SK-N-SH treated with all-trans-retinoic acid at 6 μM for 48 hours (cell line): ENCODE measurements at regions not wholly inside any gene's neighbourhood (a gene's known extent, or its start where the extent isn't known, plus 50 kb on each side); places are given as distances from the start of the nearest gene placed in this dataset.

ENCODE experiments used
- ATAC-seq: fragments of 200-7000 bp; cut with Tn5 transposase; 3 replicates; pipeline ENCODE4 v1.9.1; 2020; ENCODE audit warnings: mild to moderate bottlenecking, moderate library complexity
- ARNTL ChIP-seq: fragments of 450-650 bp; formaldehyde crosslinking; IDR thresholded peaks from 2 replicates; pipeline ENCODE4 v1.5.0; 2020; ENCODE audit warnings: low read depth, mild to moderate bottlenecking, moderate library complexity, borderline replicate concordance
- BACH2 ChIP-seq: fragments of 250-450 bp; sonication (Bioruptor Pico); IDR thresholded peaks from 2 replicates; pipeline ENCODE4 v1.9.0; 2021; ENCODE audit warnings: mild to moderate bottlenecking, borderline replicate concordance
- CSDC2 ChIP-seq: fragments of 250-450 bp; sonication (Bioruptor Pico); IDR thresholded peaks from 2 replicates; pipeline ENCODE4 v1.5.0; 2020; ENCODE audit warnings: mild to moderate bottlenecking, moderate library complexity
- ESRRG ChIP-seq: fragments of 250-450 bp; sonication (Bioruptor Pico); IDR thresholded peaks from 2 replicates; pipeline ENCODE4 v1.6.1; 2021; ENCODE audit warnings: mild to moderate bottlenecking
- GLIS3 ChIP-seq: fragments of 250-450 bp; sonication (Bioruptor Pico); IDR thresholded peaks from 2 replicates; pipeline ENCODE4 v1.5.0; 2020; ENCODE audit warnings: mild to moderate bottlenecking, moderate library complexity
- OSR1 ChIP-seq: fragments of 250-450 bp; sonication (Bioruptor Pico); IDR thresholded peaks from 2 replicates; pipeline ENCODE4 v1.8.0; 2022; ENCODE audit warnings: moderate library complexity, mild to moderate bottlenecking, inconsistent platforms
- PPARA ChIP-seq: fragments of 250-450 bp; sonication (Bioruptor Pico); IDR thresholded peaks from 2 replicates; pipeline ENCODE4 v1.5.0; 2020; ENCODE audit warnings: mild to moderate bottlenecking, borderline replicate concordance
- RARB ChIP-seq: fragments of 250-450 bp; sonication (Bioruptor Pico); IDR thresholded peaks from 2 replicates; pipeline ENCODE4 v1.8.0; 2021; ENCODE audit warnings: mild to moderate bottlenecking, moderate library complexity
- SNAI2 ChIP-seq: fragments of 250-450 bp; sonication (Bioruptor Pico); IDR thresholded peaks from 2 replicates; pipeline ENCODE4 v1.5.0; 2020; ENCODE audit warnings: mild to moderate bottlenecking, moderate library complexity
- TCF4 ChIP-seq: fragments of 250-450 bp; sonication (Bioruptor Pico); IDR thresholded peaks from 2 replicates; pipeline ENCODE4 v1.8.0; 2021; ENCODE audit warnings: mild to moderate bottlenecking, moderate library complexity, borderline replicate concordance
- ZC3H10 ChIP-seq: fragments of 250-450 bp; sonication (Bioruptor Pico); IDR thresholded peaks from 2 replicates; pipeline ENCODE4 v1.5.1; 2021; ENCODE audit warnings: mild to moderate bottlenecking, moderate library complexity
- ZFP3 ChIP-seq: fragments of 250-450 bp; sonication (Bioruptor Pico); IDR thresholded peaks from 2 replicates; pipeline ENCODE4 v1.5.0; 2020; ENCODE audit warnings: mild to moderate bottlenecking, moderate library complexity
- ZFP30 ChIP-seq: fragments of 450-650 bp; formaldehyde crosslinking; IDR thresholded peaks from 2 replicates; pipeline ENCODE4 v1.5.0; 2022; ENCODE audit warnings: mild to moderate bottlenecking, moderate library complexity
- ZNF565 ChIP-seq: fragments of 450-650 bp; formaldehyde crosslinking; conservative IDR thresholded peaks from 2 replicates; pipeline ENCODE4 v1.5.0; 2020; ENCODE audit warnings: low read depth, mild to moderate bottlenecking, moderate library complexity
- ZNF70 ChIP-seq: fragments of 450-650 bp; formaldehyde crosslinking; IDR thresholded peaks from 2 replicates; pipeline ENCODE4 v1.5.0; 2020; ENCODE audit warnings: mild to moderate bottlenecking, moderate library complexity
- ZNF8 ChIP-seq: fragments of 450-650 bp; formaldehyde crosslinking; IDR thresholded peaks from 2 replicates; pipeline ENCODE4 v1.5.0; 2020; ENCODE audit warnings: mild to moderate bottlenecking, moderate library complexity
- TF ChIP-seq, protein P1 (sequence below): fragments of 250-450 bp; sonication (Bioruptor Pico); IDR thresholded peaks from 2 replicates; pipeline ENCODE4 v1.8.0; 2021; ENCODE audit warnings: low read depth, mild to moderate bottlenecking, moderate library complexity, borderline replicate concordance
- TF ChIP-seq, protein P2 (sequence below): fragments of 250-450 bp; sonication (Bioruptor Pico); IDR thresholded peaks from 2 replicates; pipeline ENCODE4 v1.5.0; 2020; ENCODE audit warnings: mild to moderate bottlenecking, moderate library complexity
- TF ChIP-seq, protein P3 (sequence below): fragments of 250-450 bp; sonication (Bioruptor Pico); IDR thresholded peaks from 2 replicates; pipeline ENCODE4 v1.8.0; 2020; ENCODE audit warnings: mild to moderate bottlenecking, moderate library complexity, borderline replicate concordance
- TF ChIP-seq, protein P4 (sequence below): fragments of 250-450 bp; sonication (Bioruptor Pico); IDR thresholded peaks from 2 replicates; pipeline ENCODE4 v1.5.1; 2020; ENCODE audit warnings: low read depth, mild to moderate bottlenecking, moderate library complexity
- TF ChIP-seq, protein P5 (sequence below): fragments of 250-450 bp; sonication (Bioruptor Pico); IDR thresholded peaks from 2 replicates; pipeline ENCODE4 v1.5.1; 2021; ENCODE audit warnings: mild to moderate bottlenecking, moderate library complexity

DNA sequence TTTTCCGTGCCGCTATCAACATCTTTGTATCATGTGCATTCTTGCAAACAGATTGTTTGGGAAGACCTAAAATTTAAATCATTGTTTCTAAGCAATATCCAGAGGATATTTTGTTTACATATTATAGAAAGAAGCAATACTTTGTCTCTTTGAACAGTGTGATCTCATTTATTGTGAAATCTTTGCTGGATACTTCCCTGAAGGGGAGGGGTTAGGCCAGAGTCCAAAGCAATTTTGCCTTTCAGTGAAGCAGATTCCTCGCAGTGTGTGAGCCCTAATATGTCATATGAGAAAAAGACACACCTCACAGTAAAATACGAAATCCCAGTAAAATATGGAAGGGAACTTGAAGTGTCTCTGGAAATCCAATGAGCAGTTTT is 158.7 kb upstream of the SLCO3A1 start:
- ATAC-seq = no peak
- TF ChIP-seq, protein P1, sequence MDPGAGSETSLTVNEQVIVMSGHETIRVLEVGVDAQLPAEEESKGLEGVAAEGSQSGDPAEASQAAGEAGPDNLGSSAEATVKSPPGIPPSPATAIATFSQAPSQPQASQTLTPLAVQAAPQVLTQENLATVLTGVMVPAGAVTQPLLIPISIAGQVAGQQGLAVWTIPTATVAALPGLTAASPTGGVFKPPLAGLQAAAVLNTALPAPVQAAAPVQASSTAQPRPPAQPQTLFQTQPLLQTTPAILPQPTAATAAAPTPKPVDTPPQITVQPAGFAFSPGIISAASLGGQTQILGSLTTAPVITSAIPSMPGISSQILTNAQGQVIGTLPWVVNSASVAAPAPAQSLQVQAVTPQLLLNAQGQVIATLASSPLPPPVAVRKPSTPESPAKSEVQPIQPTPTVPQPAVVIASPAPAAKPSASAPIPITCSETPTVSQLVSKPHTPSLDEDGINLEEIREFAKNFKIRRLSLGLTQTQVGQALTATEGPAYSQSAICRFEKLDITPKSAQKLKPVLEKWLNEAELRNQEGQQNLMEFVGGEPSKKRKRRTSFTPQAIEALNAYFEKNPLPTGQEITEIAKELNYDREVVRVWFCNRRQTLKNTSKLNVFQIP (CRISPR knock-in tag) = no peak
- TF ChIP-seq RARB (CRISPR knock-in tag) (no peak), GLIS3 (CRISPR knock-in tag) (no peak), ZNF8 (CRISPR knock-in tag) (no peak), ZNF565 (CRISPR knock-in tag) (no peak), PPARA (CRISPR knock-in tag) (no peak), ZC3H10 (CRISPR knock-in tag) (no peak), ZFP3 (CRISPR knock-in tag) (no peak), ZFP30 (CRISPR knock-in tag) (no peak), CSDC2 (CRISPR knock-in tag) (no peak), TCF4 (CRISPR knock-in tag) (no peak), SNAI2 (CRISPR knock-in tag) (no peak), ARNTL (CRISPR knock-in tag) (no peak), BACH2 (no peak)
- TF ChIP-seq, protein P2, sequence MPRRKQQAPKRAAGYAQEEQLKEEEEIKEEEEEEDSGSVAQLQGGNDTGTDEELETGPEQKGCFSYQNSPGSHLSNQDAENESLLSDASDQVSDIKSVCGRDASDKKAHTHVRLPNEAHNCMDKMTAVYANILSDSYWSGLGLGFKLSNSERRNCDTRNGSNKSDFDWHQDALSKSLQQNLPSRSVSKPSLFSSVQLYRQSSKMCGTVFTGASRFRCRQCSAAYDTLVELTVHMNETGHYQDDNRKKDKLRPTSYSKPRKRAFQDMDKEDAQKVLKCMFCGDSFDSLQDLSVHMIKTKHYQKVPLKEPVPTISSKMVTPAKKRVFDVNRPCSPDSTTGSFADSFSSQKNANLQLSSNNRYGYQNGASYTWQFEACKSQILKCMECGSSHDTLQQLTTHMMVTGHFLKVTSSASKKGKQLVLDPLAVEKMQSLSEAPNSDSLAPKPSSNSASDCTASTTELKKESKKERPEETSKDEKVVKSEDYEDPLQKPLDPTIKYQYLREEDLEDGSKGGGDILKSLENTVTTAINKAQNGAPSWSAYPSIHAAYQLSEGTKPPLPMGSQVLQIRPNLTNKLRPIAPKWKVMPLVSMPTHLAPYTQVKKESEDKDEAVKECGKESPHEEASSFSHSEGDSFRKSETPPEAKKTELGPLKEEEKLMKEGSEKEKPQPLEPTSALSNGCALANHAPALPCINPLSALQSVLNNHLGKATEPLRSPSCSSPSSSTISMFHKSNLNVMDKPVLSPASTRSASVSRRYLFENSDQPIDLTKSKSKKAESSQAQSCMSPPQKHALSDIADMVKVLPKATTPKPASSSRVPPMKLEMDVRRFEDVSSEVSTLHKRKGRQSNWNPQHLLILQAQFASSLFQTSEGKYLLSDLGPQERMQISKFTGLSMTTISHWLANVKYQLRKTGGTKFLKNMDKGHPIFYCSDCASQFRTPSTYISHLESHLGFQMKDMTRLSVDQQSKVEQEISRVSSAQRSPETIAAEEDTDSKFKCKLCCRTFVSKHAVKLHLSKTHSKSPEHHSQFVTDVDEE (CRISPR knock-in tag) = no peak
- TF ChIP-seq, protein P3, sequence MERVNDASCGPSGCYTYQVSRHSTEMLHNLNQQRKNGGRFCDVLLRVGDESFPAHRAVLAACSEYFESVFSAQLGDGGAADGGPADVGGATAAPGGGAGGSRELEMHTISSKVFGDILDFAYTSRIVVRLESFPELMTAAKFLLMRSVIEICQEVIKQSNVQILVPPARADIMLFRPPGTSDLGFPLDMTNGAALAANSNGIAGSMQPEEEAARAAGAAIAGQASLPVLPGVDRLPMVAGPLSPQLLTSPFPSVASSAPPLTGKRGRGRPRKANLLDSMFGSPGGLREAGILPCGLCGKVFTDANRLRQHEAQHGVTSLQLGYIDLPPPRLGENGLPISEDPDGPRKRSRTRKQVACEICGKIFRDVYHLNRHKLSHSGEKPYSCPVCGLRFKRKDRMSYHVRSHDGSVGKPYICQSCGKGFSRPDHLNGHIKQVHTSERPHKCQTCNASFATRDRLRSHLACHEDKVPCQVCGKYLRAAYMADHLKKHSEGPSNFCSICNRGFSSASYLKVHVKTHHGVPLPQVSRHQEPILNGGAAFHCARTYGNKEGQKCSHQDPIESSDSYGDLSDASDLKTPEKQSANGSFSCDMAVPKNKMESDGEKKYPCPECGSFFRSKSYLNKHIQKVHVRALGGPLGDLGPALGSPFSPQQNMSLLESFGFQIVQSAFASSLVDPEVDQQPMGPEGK (CRISPR knock-in tag) = no peak
- TF ChIP-seq, protein P4, sequence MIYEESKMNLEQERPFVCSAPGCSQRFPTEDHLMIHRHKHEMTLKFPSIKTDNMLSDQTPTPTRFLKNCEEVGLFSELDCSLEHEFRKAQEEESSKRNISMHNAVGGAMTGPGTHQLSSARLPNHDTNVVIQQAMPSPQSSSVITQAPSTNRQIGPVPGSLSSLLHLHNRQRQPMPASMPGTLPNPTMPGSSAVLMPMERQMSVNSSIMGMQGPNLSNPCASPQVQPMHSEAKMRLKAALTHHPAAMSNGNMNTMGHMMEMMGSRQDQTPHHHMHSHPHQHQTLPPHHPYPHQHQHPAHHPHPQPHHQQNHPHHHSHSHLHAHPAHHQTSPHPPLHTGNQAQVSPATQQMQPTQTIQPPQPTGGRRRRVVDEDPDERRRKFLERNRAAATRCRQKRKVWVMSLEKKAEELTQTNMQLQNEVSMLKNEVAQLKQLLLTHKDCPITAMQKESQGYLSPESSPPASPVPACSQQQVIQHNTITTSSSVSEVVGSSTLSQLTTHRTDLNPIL (CRISPR knock-in tag) = no peak
- TF ChIP-seq, all 23 proteins: peak for 0

DNA sequence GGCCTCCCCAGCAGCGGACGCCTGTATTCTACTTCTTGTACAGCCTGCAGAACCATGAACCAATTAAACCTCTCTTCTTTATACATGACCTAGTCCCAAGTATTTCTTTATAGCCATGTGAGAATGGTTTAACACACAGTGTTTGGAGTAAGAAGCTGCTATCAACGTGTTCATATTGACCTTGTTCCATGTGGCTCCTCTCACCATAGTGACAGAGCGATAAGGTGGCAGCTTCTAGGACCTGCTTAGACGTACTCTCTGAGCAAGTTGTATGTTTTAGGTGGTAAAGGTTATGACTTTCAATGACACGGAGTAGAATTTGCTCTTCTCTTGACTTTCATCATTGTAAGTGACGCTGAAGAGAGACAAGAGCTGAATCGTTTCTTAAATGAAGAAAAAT is 157.7 kb upstream of the SLCO3A1 start:
- TF ChIP-seq, protein P5, sequence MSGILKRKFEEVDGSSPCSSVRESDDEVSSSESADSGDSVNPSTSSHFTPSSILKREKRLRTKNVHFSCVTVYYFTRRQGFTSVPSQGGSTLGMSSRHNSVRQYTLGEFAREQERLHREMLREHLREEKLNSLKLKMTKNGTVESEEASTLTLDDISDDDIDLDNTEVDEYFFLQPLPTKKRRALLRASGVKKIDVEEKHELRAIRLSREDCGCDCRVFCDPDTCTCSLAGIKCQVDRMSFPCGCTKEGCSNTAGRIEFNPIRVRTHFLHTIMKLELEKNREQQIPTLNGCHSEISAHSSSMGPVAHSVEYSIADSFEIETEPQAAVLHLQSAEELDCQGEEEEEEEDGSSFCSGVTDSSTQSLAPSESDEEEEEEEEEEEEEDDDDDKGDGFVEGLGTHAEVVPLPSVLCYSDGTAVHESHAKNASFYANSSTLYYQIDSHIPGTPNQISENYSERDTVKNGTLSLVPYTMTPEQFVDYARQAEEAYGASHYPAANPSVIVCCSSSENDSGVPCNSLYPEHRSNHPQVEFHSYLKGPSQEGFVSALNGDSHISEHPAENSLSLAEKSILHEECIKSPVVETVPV (CRISPR knock-in tag) = no peak
- TF ChIP-seq ZNF70 (CRISPR knock-in tag) (no peak), ZNF8 (CRISPR knock-in tag) (no peak), OSR1 (CRISPR knock-in tag) (no peak), BACH2 (no peak)
- TF ChIP-seq, protein P4 (CRISPR knock-in tag) = no peak
- no peak for ATAC-seq

DNA sequence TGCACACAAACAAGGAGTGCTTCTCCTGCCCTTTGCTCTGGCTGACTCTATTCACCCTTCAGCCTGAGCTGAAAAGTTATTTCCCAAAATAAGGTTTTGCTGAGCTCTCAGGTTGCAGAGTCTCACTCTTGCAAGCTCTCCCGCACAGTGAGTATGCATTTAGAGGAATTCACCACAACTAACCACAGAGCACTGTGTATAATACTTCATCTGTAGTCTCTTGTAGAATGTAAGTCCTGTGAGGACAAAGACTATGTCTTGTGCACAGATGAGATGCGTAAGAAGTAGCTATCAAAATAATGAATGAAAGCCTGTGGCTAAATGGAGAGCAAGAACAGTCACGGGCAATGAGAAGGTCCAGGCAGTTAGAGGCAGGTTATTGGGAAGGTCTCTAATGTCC is 156.5 kb upstream of the SLCO3A1 start:
- ATAC-seq = no peak
- TF ChIP-seq ESRRG (CRISPR knock-in tag) (no peak), ZC3H10 (CRISPR knock-in tag) (no peak), ZFP30 (CRISPR knock-in tag) (no peak), OSR1 (CRISPR knock-in tag) (no peak), BACH2 (no peak), ZFP3 (CRISPR knock-in tag) (no peak)
- TF ChIP-seq, protein P4 (CRISPR knock-in tag) = no peak
- TF ChIP-seq, protein P3 (CRISPR knock-in tag) = no peak
- TF ChIP-seq, protein P2 (CRISPR knock-in tag) = no peak
- TF ChIP-seq, all 23 proteins: peak for 0
